ENCODE measurements at regions not wholly inside any gene's neighbourhood (a gene's known extent, or its start where the extent isn't known, plus 50 kb on each side); places are given as distances from the start of the nearest gene placed in this dataset.

- H3K36me3 Mint-ChIP-seq (ENCODE audit: low read depth): no peaks in the 10 kb centered on the region
- no peak for ATAC-seq
- intact Hi-C loops (cut with micrococcal nuclease): no loop called here
- CTCF ChIA-PET: no interaction called here
- no peaks in the 10 kb centered on the region for H3K9me3 Mint-ChIP-seq
- H3K27ac Mint-ChIP-seq: no peak overlapping the region
- no peaks in the 10 kb centered on the region for H3K27me3 Mint-ChIP-seq
- TF ChIP-seq CTCF (IDR thresholded peaks at IDR 0.05): no peak
- no peak for DNase-seq
- POLR2A ChIA-PET: no interaction called here
- no peak overlapping the region for H3K4me3 Mint-ChIP-seq
- H3K4me1 Mint-ChIP-seq (ENCODE audit: low read depth): no peaks in the 10 kb centered on the region
These were observed 519.0 kb downstream of the NPHP4 start for GRCh38 chr1:5473268-5473667.

GRCh38 chr1:5466487-5466886, 525.7 kb downstream of the NPHP4 start:
- Mint-ChIP-seq H3K27me3 (no peaks in the 10 kb centered on the region), H3K36me3 (ENCODE audit: low read depth) (no peaks in the 10 kb centered on the region), H3K4me3 (no peak overlapping the region), H3K4me1 (ENCODE audit: low read depth) (peaks cover 7% of the 10 kb centered on the region), H3K9me3 (peaks cover 5% of the 10 kb centered on the region), H3K27ac (no peak overlapping the region)
- no peak for TF ChIP-seq CTCF (IDR thresholded peaks at IDR 0.05)
- DNase-seq (no peak), ATAC-seq (no peak)
- CTCF ChIA-PET: no interaction called here
- intact Hi-C loops (cut with micrococcal nuclease): no loop called here
- POLR2A ChIA-PET: no interaction called here

- ATAC-seq: no peak
- POLR2A ChIA-PET: no interaction called here
- CTCF ChIA-PET: no interaction called here
- Mint-ChIP-seq H3K27me3 (no peaks in the 10 kb centered on the region), H3K4me1 (ENCODE audit: low read depth) (peaks cover 7% of the 10 kb centered on the region), H3K36me3 (ENCODE audit: low read depth) (no peaks in the 10 kb centered on the region), H3K27ac (no peak overlapping the region), H3K4me3 (no peak overlapping the region), H3K9me3 (peaks cover 5% of the 10 kb centered on the region)
- intact Hi-C loops (cut with micrococcal nuclease): no loop called here
- DNase-seq: no peak
- TF ChIP-seq CTCF (IDR thresholded peaks at IDR 0.05): no peak
These were observed 526.9 kb downstream of the NPHP4 start for GRCh38 chr1:5465281-5465711.

- H3K27me3 Mint-ChIP-seq: no peaks in the 10 kb centered on the region
- peaks cover 5% of the 10 kb centered on the region for H3K9me3 Mint-ChIP-seq
- peaks cover 7% of the 10 kb centered on the region for H3K4me1 Mint-ChIP-seq (ENCODE audit: low read depth)
- DNase-seq (no peak), ATAC-seq (no peak)
- H3K36me3 Mint-ChIP-seq (ENCODE audit: low read depth): no peaks in the 10 kb centered on the region
- no peak overlapping the region for H3K27ac Mint-ChIP-seq
- TF ChIP-seq CTCF (IDR thresholded peaks at IDR 0.05): no peak
- ChIA-PET POLR2A (no interaction called here), CTCF (no interaction called here)
- H3K4me3 Mint-ChIP-seq: no peak overlapping the region
- intact Hi-C loops (cut with micrococcal nuclease): no loop called here
These were observed 527.9 kb downstream of the NPHP4 start for GRCh38 chr1:5464366-5464765.

GRCh38 chr1:5460974-5461373, 531.3 kb downstream of the NPHP4 start:
- Mint-ChIP-seq H3K4me1 (ENCODE audit: low read depth) (no peaks in the 10 kb centered on the region), H3K4me3 (no peak overlapping the region), H3K27me3 (no peaks in the 10 kb centered on the region), H3K36me3 (ENCODE audit: low read depth) (no peaks in the 10 kb centered on the region), H3K27ac (no peak overlapping the region), H3K9me3 (peaks cover 3% of the 10 kb centered on the region)
- no peak for DNase-seq
- no peak for ATAC-seq
- CTCF ChIA-PET: no interaction called here
- intact Hi-C loops (cut with micrococcal nuclease): no loop called here
- TF ChIP-seq CTCF (IDR thresholded peaks at IDR 0.05): no peak
- POLR2A ChIA-PET: no interaction called here

All from activated CD8-positive, alpha-beta T cell treated with anti-CD3 and anti-CD28 coated beads for 36 hours (primary cell).